ENCODE measurements at regions not wholly inside any gene's neighbourhood (a gene's known extent, or its start where the extent isn't known, plus 50 kb on each side); places are given as distances from the start of the nearest gene placed in this dataset.

GRCh38 chr2:15832030-15832709 lies 108.2 kb upstream of the MYCN start:
- Histone ChIP-seq H3K4me3 (ENCODE audit: extremely low read depth in 1 of 4, insufficient read depth in 2 of 4, low read depth in 3 of 4, low read length in 4 of 4) (no peak overlapping the region), H2AFZ (ENCODE audit: low read length) (no peak overlapping the region), H4K5ac (ENCODE audit: insufficient read length, low read depth, low read length) (no peak overlapping the region), H3K56ac (replicated peaks; ENCODE audit: insufficient read length, low read depth, low read length) (no peak overlapping the region), H4K8ac (ENCODE audit: extremely low read depth, insufficient read depth, low read length) (no peak overlapping the region), H3K4me2 (ENCODE audit: insufficient read depth in 1 of 2, low read depth in 2 of 2, low read length in 2 of 2) (no peak overlapping the region), H4K20me1 (replicated peaks in 1 of 2; ENCODE audit: control insufficient read depth in 1 of 2, insufficient read depth in 2 of 2, low read length in 2 of 2) (no peaks in the 10 kb centered on the region), H3K4me1 (replicated peaks in 1 of 4; ENCODE audit: control insufficient read depth in 3 of 4, insufficient read depth in 4 of 4, low read length in 3 of 4) (no peaks in the 10 kb centered on the region), H3K79me2 (ENCODE audit: control insufficient read depth in 1 of 2, insufficient read depth in 2 of 2, low read length in 2 of 2) (no peaks in the 10 kb centered on the region), H3K23ac (ENCODE audit: insufficient read length) (peak overlapping the region; percentile 23), H3K14ac (ENCODE audit: insufficient read length) (no peak overlapping the region), H3K79me1 (ENCODE audit: low read depth, low read length) (no peaks in the 10 kb centered on the region), H3K27me3 (replicated peaks in 1 of 4; ENCODE audit: control insufficient read depth in 3 of 4, extremely low read depth in 1 of 4, insufficient read depth in 3 of 4, low read length in 3 of 4) (no peaks in the 10 kb centered on the region), H2BK120ac (replicated peaks; ENCODE audit: low read depth, low read length) (no peak overlapping the region), H3K27ac (ENCODE audit: low read depth, low read length) (no peak overlapping the region), H2BK12ac (ENCODE audit: low read depth, low read length) (no peak overlapping the region), H3K9ac (replicated peaks in 1 of 4; ENCODE audit: extremely low read depth in 1 of 4, low read depth in 3 of 4, low read length in 3 of 4) (no peak overlapping the region), H3K9me3 (ENCODE audit: insufficient read depth in 2 of 2, low read depth in 1 of 2, low read length in 1 of 2) (no peaks in the 10 kb centered on the region), H2AK5ac (ENCODE audit: low read depth, low read length) (no peak overlapping the region), H3K23me2 (ENCODE audit: low read depth, low read length) (no peaks in the 10 kb centered on the region), H3K18ac (ENCODE audit: extremely low read depth, low read length) (no peak overlapping the region), H4K91ac (replicated peaks; ENCODE audit: insufficient read length, low read length) (no peak overlapping the region), H3K36me3 (ENCODE audit: control insufficient read depth in 2 of 4, insufficient read depth in 4 of 4, low read length in 3 of 4) (no peaks in the 10 kb centered on the region), H3K4ac (replicated peaks; ENCODE audit: insufficient read length, low read depth, low read length) (no peak overlapping the region), H2BK15ac (ENCODE audit: low read length) (no peak overlapping the region), H2BK20ac (ENCODE audit: low read length) (no peak overlapping the region), H2BK5ac (ENCODE audit: low read depth, low read length) (no peak overlapping the region)
- POLR2A ChIA-PET (ENCODE audit: partially characterized antibody): no interaction called here
- DNase-seq (ENCODE audit: low read depth in 1 of 2, low spot score in 2 of 2) (no peak), FAIRE-seq (no peak)
- 93% methylated on average over 8 of the region's 8 CpGs; no CpG with 5 or more reads in 1 of the 2 experiments for WGBS, 2 experiments (ENCODE audit: extremely low coverage in 1 of 2, insufficient coverage in 1 of 2, insufficient read length in 1 of 2, insufficient replicate concordance in 2 of 2, low coverage in 1 of 2, low lambda C conversion rate in 2 of 2, missing lambda C conversion rate in 1 of 2)
- CTCF ChIA-PET (ENCODE audit: partially characterized antibody): interaction anchor here (0.8 to 2.2 kb wide), 4 partner anchors 9 to 193 kb away, joined by 3 to 6 read pairs (median 4); no protein-coding TSS in a partner anchor
- TF ChIP-seq USF2 (IDR thresholded peaks at IDR 0.05; ENCODE audit: low read length): no peak
- TF ChIP-seq CHD1 (IDR thresholded peaks at IDR 0.05; ENCODE audit: low read depth, low read length): no peak
- TF ChIP-seq HDAC6 (IDR thresholded peaks at IDR 0.05; ENCODE audit: low read depth, low read length): no peak
- no peak for TF ChIP-seq BCL11A (IDR thresholded peaks at IDR 0.05; ENCODE audit: low read depth in 2 of 2, low read length in 2 of 2)
- no peak for TF ChIP-seq BACH1 (IDR thresholded peaks at IDR 0.05; ENCODE audit: low read length)
- TF ChIP-seq MAFK (IDR thresholded peaks at IDR 0.05; ENCODE audit: low read depth, low read length): no peak
- TF ChIP-seq CHD2 (IDR thresholded peaks at IDR 0.05; ENCODE audit: low read length): no peak
- TF ChIP-seq CEBPB (IDR thresholded peaks at IDR 0.05; ENCODE audit: low read depth, low read length): no peak
- no peak for TF ChIP-seq SAP30 (IDR thresholded peaks at IDR 0.05; ENCODE audit: insufficient read depth, insufficient replicate concordance, low read length)
- TF ChIP-seq SIX5 (IDR thresholded peaks at IDR 0.05; ENCODE audit: low read depth, low read length): no peak
- TF ChIP-seq CTCF (IDR thresholded peaks at IDR 0.05; ENCODE audit: control extremely low read depth in 1 of 3, insufficient read depth in 1 of 3, low read depth in 1 of 3, low read length in 3 of 3): no peak
